NCI-H1930 (cell line): ENCODE measurements at regions not wholly inside any gene's neighbourhood (a gene's known extent, or its start where the extent isn't known, plus 50 kb on each side); places are given as distances from the start of the nearest gene placed in this dataset.
"Not testable (repeated sequence)": the region's sequence is repeated elsewhere in the genome, so short reads cannot be mapped to it uniquely, and the experiment has no call there.

Source experiments
- DNase-seq, 2 experiments: peaks; one replicate each; lab custom pipeline; 2025; lab: John Stamatoyannopoulos, UW

DNA sequence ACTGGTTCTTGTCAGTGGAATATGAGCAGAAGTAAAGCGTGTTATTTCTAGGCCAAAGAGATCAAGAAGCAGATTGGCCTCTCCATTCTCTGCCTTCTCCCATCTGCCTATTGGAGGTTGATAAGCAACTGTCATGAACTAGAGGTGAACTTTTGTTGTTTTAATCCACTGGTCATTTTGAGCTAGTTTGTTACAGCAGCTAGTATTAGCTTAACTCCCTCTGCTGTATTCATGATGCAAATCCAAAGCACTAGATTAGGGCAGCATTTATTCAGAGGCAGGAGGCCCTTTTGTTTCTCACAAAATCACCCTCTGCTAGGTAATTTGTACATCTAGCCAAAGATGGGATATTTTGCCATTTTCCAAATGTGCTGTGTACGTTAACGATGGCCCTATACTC is 97.3 kb upstream of the DPT start:
- DNase-seq: no peak

DNA sequence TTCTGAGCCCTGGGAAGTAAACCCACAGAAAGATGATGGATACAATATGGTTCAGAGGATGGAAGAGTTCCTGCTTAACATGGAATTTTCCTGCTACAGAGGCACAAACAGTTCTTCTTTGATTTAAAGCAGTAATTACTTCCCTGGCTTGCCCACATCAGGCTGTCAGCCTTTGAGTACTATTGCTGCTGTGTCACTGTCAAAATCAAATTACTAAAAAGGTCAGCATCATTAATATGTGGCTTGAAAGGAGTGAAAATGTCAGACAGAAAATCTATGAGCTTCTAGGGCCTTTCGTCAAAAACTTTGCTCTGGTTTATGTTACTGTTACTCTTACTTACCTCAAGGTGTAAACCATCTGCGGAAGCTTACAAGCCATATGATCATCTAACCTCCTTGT is 98.6 kb upstream of the DPT start:
- DNase-seq: no peak

DNA sequence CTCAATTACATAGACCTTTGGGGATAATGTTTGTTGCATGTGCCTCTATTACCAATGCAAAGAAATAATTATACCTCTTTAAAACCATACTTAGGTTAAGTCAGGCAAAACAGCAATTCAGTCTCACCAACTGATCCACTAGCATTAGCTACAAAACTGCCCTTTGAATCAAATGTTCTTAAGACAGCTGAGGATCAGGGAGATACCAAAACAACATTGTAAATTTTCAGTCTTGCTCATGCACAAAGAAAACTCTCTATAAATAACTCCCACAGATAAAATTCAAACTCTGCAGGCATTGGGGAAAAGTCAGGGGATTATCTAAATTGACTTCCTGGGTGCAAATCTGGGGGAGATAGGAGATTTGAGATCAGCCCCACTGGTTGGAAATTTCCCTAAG is 100.9 kb upstream of the DPT start:
- DNase-seq: no peak

DNA sequence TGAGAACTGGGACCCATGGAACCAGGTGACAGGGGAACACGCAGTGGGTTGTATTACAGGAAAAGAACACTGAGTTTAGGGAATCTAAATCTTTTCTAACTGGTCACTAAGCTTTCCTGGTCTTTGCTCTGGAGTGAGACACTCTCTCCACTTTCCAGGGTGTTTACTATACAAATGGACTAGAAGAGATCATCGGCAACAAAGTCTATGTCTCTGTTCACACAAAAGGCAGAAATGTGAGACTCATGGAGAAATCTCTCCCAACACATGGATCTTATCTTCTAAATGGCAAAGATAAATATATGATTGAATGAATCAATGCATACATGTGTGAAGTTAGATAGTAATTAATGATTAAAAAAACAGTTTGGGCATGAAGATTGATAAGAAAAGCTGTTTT is 101.6 kb upstream of the DPT start:
- DNase-seq: no peak

DNA sequence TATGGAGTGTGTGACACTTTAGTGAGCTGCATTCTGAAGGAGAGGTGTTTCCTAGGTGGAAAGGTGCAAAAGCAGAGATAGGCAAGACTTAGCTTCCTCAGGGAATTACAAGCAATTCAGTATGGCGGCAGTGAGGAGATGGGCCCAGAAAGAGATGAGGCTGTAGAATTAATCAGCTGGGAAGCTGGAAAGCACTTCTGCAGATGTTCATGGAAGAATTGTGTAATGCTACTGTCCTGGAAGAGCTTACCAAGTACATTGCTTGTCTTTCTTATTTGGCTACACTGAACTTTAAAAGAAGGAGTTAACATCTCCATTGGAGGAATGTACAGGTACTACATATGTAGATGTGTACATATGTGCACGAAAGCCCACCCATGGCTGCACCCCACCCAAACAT is 103.7 kb upstream of the DPT start:
- DNase-seq: no peak

DNA sequence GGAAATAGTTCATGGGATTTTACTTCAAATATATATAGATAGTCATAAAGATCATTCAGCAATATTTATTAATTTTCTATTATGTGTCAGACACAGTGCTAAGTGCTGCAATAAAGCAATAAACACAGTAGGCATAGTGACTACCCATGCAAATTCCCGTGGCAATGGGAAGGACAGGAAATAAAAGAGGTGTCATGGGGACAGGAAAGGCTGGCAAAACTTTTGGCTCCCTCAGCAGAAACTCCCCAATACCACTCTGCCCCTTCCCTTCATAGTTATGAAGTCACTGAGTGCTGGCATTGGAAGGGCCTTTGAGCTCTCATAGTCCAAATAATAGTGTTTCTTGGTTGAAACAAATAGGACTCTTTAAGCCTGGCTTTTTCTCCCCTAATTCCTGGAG is 104.4 kb upstream of the DPT start:
- DNase-seq: no peak

DNA sequence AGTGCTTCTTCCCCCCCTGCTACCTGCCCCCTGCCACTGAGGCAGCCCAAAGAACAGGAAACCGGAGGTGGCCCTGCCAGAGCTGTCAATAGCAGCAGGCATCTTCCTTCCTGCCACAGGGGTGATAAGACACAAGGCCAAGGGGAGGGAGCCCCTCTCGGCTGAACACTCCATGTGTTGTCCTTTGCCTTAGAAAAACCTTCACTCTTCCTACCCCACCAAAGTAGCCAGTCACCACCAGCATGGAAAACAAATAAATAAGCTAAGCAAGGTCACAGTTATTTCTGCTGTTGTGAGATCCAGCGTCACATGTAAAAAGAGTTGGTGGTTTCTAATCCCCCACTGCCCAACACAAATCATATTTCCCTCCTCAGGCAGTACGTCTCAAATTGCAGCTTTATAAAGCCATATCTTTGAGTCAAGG is 104.8 kb upstream of the DPT start:
- DNase-seq: no peak

DNA sequence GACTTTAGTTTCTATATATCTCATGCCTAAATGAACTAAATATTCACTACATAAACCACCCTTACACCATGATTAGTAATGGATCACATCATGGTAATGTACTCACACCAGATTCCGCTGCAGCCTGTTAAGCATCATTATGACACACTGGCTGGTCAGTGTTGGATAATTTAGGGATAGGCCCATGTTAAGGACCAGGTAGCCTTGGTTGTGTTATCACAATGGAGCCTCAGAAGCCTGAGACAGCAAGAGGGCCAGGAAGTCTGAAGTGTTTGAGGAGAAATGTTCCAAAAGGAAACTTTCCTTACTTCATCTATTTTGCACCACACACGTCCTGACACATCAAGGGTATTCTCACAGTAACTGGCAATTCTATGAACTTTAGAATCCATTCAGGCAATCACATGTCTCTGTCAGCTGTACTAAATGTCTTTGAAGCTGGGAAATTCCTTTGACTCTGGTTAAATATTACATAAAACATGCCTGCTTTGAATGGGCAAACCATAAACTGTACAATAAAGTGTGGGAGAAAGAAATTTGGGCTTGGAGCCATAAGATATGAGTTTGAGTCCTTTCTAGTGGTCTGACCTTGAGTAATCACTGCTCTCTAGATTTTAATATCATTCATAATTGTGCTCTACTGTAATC is 105.3 kb upstream of the DPT start:
- no peak for DNase-seq

DNA sequence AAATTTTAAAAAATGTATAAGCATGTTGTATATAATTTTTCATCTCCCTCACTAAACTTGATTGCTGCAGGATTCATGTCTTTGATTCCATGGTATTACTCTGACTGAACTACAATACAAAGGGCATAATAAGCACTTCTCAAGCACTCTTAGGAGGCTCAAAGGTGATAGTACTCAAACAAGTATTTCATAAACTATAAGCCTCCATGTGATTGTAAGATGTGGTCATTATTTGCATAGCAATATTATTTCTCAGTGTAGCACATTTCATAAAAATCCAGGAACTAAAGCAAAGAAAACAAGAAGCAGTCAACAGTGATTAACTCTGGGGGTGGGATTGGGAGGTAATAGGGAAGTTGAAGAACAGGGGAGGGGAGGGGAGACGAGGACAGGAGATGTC is 106.2 kb upstream of the DPT start:
- DNase-seq: no peak

DNA sequence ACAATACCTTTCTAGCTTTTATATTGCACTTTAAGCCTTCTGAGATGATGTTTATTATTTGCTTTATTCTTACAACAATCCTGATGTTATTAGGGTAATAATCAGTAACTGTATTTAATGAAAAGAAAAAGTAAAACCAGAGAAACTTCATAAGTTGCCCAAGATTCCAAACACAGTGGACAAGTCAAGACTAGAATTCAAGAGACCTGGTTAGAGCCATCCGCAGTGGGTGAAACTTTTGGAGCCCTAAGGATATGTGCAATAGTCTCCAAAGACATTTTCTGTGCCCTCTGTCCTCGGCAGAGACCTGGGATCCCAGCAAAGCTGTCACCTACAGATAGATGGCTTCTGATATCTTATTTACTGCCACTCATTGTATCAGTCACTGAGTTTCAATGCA is 106.8 kb upstream of the DPT start:
- DNase-seq: no peak

DNA sequence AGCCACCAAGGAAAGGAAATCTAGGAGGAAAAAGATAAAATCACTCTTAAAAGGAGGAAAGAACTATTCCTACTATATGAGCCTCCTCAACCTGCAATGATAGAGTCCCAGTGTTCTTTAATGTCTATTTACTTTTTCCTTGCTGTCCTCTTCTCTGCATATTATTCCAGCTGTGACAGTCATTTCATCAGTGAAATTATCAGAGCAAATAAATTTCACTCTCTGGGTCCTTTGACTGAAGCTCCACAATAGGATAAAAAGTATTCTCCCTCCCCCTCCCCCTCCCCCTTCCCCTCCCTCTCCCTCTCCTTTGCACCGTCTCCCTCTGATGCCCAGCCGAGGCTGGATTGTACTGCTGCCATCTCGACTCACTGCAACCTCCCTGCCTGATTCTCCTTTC is 107.5 kb upstream of the DPT start:
- DNase-seq: no peak

DNA sequence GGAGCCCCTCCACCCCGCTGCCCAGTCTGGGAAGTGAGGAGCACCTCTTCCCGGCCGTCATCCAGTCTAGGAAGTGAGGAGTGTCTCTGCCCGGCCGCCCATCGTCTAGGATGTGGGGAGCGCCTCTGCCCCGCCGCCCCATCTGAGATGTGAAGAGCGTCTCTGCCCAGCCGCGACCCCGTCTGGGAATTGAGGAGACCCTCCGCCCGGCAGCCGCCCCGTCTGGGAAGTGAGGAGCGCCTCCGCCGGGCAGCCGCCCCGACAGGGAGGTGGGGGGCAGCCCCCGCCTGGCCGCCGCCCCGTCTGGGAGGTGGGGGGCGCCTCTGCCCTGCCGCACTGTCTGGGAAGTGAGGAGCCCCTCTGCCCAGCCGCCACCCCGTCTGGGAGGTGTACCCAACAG is 108.2 kb upstream of the DPT start:
- not testable (repeated sequence) for DNase-seq

DNA sequence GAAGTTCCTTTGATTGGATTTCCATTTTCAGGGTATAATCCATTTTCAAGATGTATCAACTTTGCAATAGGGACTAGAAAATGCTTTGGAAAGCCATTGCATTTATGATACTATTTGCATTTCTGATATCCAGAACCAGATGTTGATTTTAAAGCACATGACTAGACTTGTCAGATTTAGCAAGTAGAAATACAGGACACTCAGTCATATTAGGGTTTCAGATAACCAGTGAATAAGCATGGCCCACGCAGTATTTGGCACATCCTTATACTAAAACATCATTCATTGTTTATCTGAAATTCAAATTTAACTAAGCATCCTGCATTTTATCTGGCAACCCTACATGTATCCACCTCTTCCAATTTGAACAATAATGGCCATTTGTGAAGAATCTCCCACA is 113.3 kb upstream of the DPT start:
- no peak for DNase-seq

DNA sequence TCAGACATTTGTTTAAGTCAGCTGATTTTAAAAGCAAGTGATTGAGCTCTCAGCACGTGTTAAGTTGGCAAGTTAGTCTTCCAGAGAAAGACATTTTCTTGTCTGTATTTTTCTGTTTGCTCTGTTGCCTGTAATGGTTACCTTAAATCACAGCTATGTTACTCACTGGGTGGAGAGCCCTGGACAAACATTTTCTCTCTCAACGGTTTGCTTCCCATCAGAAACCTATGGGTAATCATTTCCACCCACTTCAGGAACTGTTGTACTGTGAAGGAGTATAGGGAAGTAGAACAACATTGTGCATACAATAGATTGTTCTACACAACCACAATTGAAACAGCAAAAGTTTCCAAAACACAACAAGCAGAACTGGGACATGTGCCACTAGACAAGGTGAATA is 113.9 kb upstream of the DPT start:
- no peak for DNase-seq

DNA sequence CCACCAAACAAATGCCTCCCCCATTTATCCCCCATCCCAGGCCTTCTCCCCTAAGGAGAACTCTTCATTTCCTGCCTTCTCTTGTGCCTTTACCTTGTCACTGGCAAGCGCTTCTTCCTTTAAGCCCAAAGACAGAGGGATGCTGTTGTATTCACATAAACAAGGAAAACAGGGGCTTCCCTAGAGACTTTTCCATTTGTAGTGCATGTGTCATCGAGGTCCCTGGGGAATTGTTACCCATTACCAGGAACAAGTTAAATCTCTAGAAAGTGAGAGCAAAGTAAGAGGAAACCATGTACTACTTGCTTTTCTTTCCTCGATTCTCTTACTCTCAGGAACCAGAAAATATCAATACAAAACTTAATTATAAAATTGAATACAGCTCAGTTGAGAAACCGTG is 114.4 kb upstream of the DPT start:
- DNase-seq: no peak

DNA sequence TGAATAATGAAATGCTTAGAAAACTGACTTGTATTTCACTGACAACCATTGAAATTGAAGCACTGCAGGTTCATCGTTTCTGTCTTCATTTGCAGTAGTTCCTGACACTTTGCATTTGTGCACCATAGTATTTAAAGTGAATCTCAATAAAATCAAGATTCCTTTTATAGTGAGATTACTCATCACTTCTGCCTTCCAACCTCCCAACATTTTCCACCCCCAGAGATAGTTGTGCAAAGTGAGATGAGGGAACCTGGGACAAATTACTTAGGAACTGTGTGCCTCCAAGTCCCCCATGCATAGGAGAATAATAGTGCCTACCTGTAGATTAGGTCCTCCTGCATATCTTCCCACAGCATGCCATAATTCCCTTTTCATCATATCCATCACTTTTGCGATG is 114.9 kb upstream of the DPT start:
- DNase-seq: no peak

DNA sequence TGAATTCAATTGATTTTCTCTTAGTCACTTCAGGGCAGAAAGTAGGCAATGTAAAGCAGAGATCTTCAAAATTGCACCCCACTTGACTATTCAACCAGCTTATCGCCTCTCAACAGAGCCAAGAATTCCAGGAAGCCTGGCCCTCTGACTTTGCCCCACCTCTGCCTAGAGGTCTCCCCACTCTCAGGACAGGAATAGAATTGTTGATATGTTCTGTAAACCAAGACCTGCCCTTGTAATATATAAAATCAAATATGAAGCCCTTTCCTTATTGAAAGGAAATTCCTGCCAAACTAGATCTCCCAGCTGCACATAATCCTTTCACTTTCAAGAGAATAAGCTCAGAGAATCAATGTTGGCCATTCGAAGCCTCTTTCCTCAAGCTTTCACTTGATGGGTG is 116.1 kb upstream of the DPT start:
- DNase-seq: no peak

DNA sequence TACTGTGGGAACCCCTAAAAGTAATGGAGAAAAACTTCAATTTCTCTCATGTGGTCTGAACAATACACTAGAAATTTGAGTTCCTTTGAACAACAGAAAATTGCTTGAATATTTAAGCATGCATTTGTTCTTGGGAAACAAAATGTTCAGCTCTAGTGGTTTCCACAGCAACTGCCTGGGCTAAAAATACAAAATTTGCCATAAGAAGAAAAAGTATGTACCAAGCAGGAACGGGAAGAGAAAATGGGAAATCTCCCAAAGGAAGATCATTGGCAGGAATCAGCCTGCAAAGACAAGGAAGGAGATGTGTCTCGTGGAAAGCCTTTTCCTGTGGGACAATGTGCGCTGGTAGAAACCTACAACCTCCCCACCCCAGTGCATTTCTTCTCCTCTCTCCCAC is 119.0 kb upstream of the DPT start:
- no peak for DNase-seq

DNA sequence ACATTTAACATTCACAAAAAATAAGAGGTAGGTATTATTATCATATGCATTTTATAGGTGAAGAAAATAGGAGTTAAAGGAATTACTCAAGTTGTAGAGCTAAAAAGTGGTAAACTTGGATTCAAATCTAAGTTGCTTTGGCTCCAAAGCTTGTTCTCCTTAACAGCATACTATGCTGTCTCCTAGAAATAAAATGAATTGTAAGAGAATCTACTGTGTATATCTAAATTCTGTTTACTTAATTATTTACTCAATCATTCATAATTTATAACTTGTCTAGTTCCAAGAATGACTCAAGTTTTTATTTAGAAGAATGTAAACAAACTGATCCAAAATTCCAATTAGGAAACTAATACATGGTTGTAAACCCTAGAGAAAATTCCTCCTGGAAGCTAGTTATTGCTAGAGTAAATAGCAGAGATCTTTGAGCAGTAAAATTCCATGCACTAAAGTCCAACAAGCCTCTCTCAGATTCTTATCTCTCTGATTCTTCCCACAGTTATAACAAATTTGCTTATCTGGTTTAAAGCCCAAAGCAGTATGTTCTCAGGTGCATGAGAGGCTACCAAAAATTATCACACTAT is 132.5 kb upstream of the DPT start:
- no peak for DNase-seq

DNA sequence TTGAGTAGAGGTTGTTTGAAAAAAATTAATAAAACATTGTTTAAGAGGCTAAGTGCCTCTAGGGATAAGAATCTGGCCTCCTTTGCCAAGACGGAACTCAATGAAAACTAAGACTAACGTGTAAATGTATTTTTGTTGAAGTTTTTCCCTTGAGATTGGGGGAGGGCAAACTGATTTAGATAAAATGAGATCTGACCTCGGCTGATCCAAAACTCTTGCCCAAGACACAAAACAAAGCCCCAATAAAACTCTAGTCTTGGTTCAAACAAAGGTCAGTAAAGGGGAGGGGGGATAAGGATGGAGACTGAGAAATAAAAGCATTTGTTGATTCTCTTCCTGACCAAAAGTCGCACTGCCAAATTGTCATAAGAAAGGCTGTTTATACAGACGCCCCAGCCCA is 134.8 kb upstream of the DPT start:
- no peak for DNase-seq

DNA sequence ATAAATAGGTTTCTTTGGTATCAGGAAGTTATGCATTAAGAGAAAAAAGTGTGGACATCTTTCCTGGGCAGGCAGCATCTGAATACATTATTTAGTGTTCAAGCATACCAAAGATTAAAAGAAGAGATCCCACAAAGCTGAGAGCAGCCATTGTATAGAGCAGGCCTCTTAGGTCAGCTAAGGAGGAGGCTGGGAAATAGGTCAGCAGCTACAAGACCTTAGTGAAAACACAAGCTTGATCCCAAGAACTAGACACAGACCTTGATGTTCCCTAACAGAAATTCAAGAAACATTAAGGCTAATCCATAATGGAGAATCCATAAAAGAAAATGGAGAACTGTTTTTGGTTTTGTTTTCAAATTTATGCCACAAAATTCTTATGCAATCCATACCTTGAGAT is 135.3 kb upstream of the DPT start:
- DNase-seq: no peak

DNA sequence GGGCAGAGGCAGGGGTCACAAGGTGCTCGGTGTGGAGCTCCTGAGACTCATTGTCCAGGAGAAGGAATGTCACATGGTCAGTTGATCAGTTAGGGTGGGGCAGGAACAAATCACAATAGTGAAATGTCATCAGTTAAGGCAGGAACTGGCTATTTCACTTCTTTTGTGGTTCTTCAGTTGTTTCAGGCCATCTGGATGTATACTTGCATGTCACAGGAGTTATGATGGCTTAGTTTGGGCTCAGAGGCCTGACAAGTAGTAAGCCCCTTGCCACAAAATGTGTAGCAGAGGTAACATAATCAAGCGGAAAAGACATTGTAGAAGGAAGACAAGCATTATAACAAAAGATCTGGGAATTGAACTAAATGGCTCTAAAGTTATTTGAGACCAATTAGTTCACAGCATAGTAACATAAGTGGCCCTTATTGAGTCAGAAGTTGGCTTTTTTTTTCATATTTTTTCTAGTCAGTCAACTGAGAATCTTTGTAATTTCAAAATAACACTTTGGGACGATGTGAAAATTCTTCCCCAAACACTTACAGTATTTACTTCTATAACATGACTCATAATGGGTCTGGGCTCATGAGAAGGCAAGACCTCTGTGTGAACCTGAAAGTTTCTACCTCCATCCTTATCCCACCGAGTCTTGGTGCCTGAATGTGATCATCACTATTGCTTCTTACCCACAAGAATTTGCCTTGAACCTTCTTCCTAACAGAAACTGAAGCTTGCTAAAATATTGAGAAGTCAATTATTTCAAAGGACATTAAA is 137.0 kb upstream of the DPT start:
- DNase-seq: no peak

DNA sequence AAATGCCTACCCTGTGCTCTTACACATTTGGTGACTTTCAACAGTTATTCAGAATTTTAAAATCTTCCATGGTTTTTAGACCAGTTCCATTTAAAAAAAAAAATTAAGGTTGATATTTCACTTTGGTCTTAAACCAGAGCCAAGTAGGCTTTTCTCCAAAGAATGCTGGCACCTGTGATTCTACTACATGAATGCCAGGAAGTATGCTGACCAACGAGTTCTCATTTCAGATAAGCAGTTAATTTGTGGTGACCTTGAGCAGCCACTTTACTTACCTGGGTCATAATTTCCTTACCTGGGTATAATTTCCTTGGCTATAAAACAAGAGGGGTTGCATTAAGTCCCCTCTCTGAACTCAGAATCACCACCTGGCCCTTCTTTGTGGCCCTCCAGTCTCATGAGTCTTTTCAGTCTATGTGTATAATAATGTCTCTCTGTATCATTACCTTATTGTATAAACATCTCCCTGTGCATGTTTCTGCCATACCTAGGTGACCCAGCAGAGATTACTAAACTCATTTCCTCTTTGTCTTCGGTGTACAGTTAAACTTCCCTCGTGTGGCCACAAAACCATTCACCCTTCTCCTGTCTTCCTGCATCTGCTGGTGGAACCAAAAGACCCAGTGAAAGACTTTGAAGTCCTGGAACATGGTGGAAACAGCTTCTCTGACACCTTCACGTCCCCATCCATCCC is 139.1 kb upstream of the DPT start:
- no peak for DNase-seq
